ENCODE measurements at regions not wholly inside any gene's neighbourhood (a gene's known extent, or its start where the extent isn't known, plus 50 kb on each side); places are given as distances from the start of the nearest gene placed in this dataset.

DNA sequence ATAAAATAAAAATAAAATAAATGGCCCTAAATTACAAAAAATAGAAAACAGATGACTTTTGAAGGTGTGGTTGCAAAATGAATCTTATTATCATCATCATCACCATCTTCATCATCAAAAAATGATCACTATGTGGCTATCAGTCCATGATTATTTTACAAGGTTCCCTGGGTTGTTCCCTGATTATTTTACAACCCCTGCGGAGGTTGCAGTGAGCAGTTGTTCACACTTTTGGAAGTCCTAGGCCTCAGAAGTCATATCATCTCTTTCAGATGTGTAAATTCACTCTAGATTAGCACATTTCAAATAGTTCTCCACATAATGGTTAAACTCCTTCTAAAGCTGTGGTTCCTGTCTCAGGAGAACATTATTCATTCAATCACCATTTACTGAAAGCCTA is 57.4 kb upstream of the NR5A2 start:
- in situ Hi-C loops (cut with HindIII; ENCODE audit: low pct_unique_long_range_greater_than_20kb, low sequenced_read_pairs) (no loop called here), intact Hi-C loops (cut with micrococcal nuclease; ENCODE audit: unreplicated experiment) (no loop called here)
- DNase-seq (ENCODE audit: low read depth, low spot score) (no peak), ATAC-seq (no peak)
- H3K27ac ChIP-seq (ENCODE audit: low read length): no peak overlapping the region
- no peak overlapping the region for H3K4me3 ChIP-seq (ENCODE audit: low read depth in 2 of 2, low read length in 2 of 2)
- no peaks in the 10 kb centered on the region for H3K27me3 ChIP-seq (ENCODE audit: control insufficient read depth, insufficient read depth, low read length)
- no peaks in the 10 kb centered on the region for H3K36me3 ChIP-seq (ENCODE audit: control insufficient read depth, insufficient read depth, low read length)
- H3K4me1 ChIP-seq (ENCODE audit: control insufficient read depth, insufficient read depth, low read length): no peaks in the 10 kb centered on the region
- POLR2A ChIA-PET: no interaction called here
- TF ChIP-seq SIN3A (IDR thresholded peaks at IDR 0.05; ENCODE audit: borderline replicate concordance, insufficient read depth, low read depth, low read length) (no peak), TCF7L2 (IDR thresholded peaks at IDR 0.05; ENCODE audit: low read depth, low read length) (no peak), POLR2AphosphoS5 (IDR thresholded peaks at IDR 0.05; ENCODE audit: low read depth, low read length) (no peak)
- TF ChIP-seq, protein P1, sequence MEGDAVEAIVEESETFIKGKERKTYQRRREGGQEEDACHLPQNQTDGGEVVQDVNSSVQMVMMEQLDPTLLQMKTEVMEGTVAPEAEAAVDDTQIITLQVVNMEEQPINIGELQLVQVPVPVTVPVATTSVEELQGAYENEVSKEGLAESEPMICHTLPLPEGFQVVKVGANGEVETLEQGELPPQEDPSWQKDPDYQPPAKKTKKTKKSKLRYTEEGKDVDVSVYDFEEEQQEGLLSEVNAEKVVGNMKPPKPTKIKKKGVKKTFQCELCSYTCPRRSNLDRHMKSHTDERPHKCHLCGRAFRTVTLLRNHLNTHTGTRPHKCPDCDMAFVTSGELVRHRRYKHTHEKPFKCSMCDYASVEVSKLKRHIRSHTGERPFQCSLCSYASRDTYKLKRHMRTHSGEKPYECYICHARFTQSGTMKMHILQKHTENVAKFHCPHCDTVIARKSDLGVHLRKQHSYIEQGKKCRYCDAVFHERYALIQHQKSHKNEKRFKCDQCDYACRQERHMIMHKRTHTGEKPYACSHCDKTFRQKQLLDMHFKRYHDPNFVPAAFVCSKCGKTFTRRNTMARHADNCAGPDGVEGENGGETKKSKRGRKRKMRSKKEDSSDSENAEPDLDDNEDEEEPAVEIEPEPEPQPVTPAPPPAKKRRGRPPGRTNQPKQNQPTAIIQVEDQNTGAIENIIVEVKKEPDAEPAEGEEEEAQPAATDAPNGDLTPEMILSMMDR (IDR thresholded peaks at IDR 0.05): no peak
- TF ChIP-seq, protein P2, sequence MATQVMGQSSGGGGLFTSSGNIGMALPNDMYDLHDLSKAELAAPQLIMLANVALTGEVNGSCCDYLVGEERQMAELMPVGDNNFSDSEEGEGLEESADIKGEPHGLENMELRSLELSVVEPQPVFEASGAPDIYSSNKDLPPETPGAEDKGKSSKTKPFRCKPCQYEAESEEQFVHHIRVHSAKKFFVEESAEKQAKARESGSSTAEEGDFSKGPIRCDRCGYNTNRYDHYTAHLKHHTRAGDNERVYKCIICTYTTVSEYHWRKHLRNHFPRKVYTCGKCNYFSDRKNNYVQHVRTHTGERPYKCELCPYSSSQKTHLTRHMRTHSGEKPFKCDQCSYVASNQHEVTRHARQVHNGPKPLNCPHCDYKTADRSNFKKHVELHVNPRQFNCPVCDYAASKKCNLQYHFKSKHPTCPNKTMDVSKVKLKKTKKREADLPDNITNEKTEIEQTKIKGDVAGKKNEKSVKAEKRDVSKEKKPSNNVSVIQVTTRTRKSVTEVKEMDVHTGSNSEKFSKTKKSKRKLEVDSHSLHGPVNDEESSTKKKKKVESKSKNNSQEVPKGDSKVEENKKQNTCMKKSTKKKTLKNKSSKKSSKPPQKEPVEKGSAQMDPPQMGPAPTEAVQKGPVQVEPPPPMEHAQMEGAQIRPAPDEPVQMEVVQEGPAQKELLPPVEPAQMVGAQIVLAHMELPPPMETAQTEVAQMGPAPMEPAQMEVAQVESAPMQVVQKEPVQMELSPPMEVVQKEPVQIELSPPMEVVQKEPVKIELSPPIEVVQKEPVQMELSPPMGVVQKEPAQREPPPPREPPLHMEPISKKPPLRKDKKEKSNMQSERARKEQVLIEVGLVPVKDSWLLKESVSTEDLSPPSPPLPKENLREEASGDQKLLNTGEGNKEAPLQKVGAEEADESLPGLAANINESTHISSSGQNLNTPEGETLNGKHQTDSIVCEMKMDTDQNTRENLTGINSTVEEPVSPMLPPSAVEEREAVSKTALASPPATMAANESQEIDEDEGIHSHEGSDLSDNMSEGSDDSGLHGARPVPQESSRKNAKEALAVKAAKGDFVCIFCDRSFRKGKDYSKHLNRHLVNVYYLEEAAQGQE (IDR thresholded peaks at IDR 0.05; ENCODE audit: insufficient read depth in 1 of 2, low read depth in 2 of 2, low read length in 1 of 2): no peak
- no peaks in the 10 kb centered on the region for H3K9me3 ChIP-seq (ENCODE audit: control insufficient read depth, insufficient read depth, low read depth, low read length)
- no TSS peak for BruUV-seq (replicated peaks)
- CTCF ChIA-PET: no interaction called here

DNA sequence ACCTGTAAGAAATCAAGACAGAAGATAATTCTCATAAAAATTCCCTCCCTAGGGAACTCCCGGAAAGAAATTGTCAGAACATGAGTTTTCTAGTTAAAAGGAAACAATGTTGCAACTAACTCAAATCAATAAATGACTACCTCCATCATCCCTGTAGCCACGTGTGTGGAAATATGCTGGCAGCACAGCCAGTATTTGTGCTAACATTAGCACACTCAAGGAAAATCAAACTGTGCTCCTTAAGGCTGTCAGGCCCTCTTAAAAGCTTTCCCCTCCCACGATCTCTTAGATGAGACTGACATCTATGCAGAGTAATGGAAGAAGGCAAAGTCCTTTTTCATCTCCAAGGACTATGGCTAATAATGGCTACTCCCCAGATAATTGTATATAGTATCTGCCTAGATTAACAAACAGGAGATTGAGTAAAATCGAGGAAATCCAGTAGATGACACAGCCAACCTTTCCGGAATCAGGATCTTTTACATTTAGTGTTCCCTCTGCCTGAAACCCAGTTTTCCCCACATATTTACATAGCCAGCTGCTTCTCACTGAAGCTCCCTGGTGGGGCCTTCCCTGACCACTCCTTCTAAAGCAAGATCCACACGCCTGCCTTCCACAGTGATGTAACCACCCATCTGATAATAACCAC is 50.9 kb upstream of the NR5A2 start:
- BruUV-seq (replicated peaks): no TSS peak
- no peaks in the 10 kb centered on the region for H3K27me3 ChIP-seq (ENCODE audit: control insufficient read depth, insufficient read depth, low read length)
- no peak overlapping the region for H3K27ac ChIP-seq (ENCODE audit: low read length)
- ATAC-seq (no peak), DNase-seq (ENCODE audit: low read depth, low spot score) (no peak)
- intact Hi-C loops (cut with micrococcal nuclease; ENCODE audit: unreplicated experiment): no loop called here
- no peaks in the 10 kb centered on the region for H3K4me1 ChIP-seq (ENCODE audit: control insufficient read depth, insufficient read depth, low read length)
- no peak for TF ChIP-seq POLR2AphosphoS5 (IDR thresholded peaks at IDR 0.05; ENCODE audit: low read depth, low read length)
- TF ChIP-seq TCF7L2 (IDR thresholded peaks at IDR 0.05; ENCODE audit: low read depth, low read length): no peak
- no peak for TF ChIP-seq SIN3A (IDR thresholded peaks at IDR 0.05; ENCODE audit: borderline replicate concordance, insufficient read depth, low read depth, low read length)
- TF ChIP-seq, protein P1 (IDR thresholded peaks at IDR 0.05): no peak
- TF ChIP-seq, protein P2 (IDR thresholded peaks at IDR 0.05; ENCODE audit: insufficient read depth in 1 of 2, low read depth in 2 of 2, low read length in 1 of 2): no peak
- H3K4me3 ChIP-seq (ENCODE audit: low read depth in 2 of 2, low read length in 2 of 2): no peak overlapping the region
- ChIA-PET CTCF (no interaction called here), POLR2A (no interaction called here)
- in situ Hi-C loops (cut with HindIII; ENCODE audit: low pct_unique_long_range_greater_than_20kb, low sequenced_read_pairs): no loop called here
- H3K9me3 ChIP-seq (ENCODE audit: control insufficient read depth, insufficient read depth, low read depth, low read length): no peaks in the 10 kb centered on the region
- no peaks in the 10 kb centered on the region for H3K36me3 ChIP-seq (ENCODE audit: control insufficient read depth, insufficient read depth, low read length)
